NOMO-1 treated with DMSO at 0.1 percent for 48 hours (cell line): ENCODE measurements at regions not wholly inside any gene's neighbourhood (a gene's known extent, or its start where the extent isn't known, plus 50 kb on each side); places are given as distances from the start of the nearest gene placed in this dataset.
A peak's percentile ranks its signal among the peaks of the same experiment; 100 is the strongest.
"Not testable (repeated sequence)": the region's sequence is repeated elsewhere in the genome, so short reads cannot be mapped to it uniquely, and the experiment has no call there.

Source experiments
- DNase-seq: peaks from one replicate; lab custom pipeline; 2025; ENCODE audit not compliant: unreplicated experiment; lab: John Stamatoyannopoulos, UW

- DNase-seq, result peak; percentile 27
These were observed 64.1 kb upstream of the MMS22L start for GRCh38 chr6:97347111-97347510.

- DNase-seq, result no peak
These were observed 78.3 kb upstream of the MMS22L start for GRCh38 chr6:97361286-97361685.

GRCh38 chr6:97364327-97364726 lies 81.3 kb upstream of the MMS22L start:
- no peak for DNase-seq

GRCh38 chr6:97382071-97382470 lies 99.1 kb upstream of the MMS22L start:
- not testable (repeated sequence) for DNase-seq

- no peak for DNase-seq
These were observed 109.7 kb upstream of the MMS22L start for GRCh38 chr6:97392735-97393134.

GRCh38 chr6:97394160-97394748 lies 111.2 kb upstream of the MMS22L start:
- DNase-seq, result peak; percentile 47

GRCh38 chr6:97396880-97397279 lies 113.9 kb upstream of the MMS22L start:
- no peak for DNase-seq

GRCh38 chr6:97399208-97399607 lies 116.2 kb upstream of the MMS22L start:
- peak; percentile 73 for DNase-seq

GRCh38 chr6:97401533-97401932 lies 118.5 kb upstream of the MMS22L start:
- DNase-seq, result no peak

- no peak for DNase-seq
These were observed 122.9 kb upstream of the MMS22L start for GRCh38 chr6:97405818-97406409.

- no peak for DNase-seq
These were observed 123.6 kb upstream of the MMS22L start for GRCh38 chr6:97406633-97407032.

GRCh38 chr6:97411610-97412009 lies 128.6 kb upstream of the MMS22L start:
- no peak for DNase-seq

GRCh38 chr6:97412511-97412910 lies 129.5 kb upstream of the MMS22L start:
- DNase-seq, result no peak

GRCh38 chr6:97422171-97422570 lies 139.2 kb upstream of the MMS22L start:
- DNase-seq, result no peak

GRCh38 chr6:97423190-97423589 lies 140.2 kb upstream of the MMS22L start:
- no peak for DNase-seq

GRCh38 chr6:97427648-97428047 lies 144.6 kb upstream of the MMS22L start:
- DNase-seq, result no peak

GRCh38 chr6:97437087-97437486 lies 154.1 kb upstream of the MMS22L start:
- DNase-seq, result no peak

GRCh38 chr6:97438011-97438671 lies 155.1 kb upstream of the MMS22L start:
- no peak for DNase-seq

GRCh38 chr6:97440590-97441176 lies 157.7 kb upstream of the MMS22L start:
- DNase-seq, result no peak

- DNase-seq, result no peak
These were observed 160.5 kb upstream of the MMS22L start for GRCh38 chr6:97443408-97444080.

GRCh38 chr6:97445407-97445806 lies 162.4 kb upstream of the MMS22L start:
- no peak for DNase-seq
